ENCODE measurements at regions not wholly inside any gene's neighbourhood (a gene's known extent, or its start where the extent isn't known, plus 50 kb on each side); places are given as distances from the start of the nearest gene placed in this dataset.

GRCh38 chr4:126957987-126958386 is 674.8 kb upstream of the INTU start:
- no peaks in the 10 kb centered on the region for H3K27me3 ChIP-seq (ENCODE audit: insufficient read depth, low read length)

DNA sequence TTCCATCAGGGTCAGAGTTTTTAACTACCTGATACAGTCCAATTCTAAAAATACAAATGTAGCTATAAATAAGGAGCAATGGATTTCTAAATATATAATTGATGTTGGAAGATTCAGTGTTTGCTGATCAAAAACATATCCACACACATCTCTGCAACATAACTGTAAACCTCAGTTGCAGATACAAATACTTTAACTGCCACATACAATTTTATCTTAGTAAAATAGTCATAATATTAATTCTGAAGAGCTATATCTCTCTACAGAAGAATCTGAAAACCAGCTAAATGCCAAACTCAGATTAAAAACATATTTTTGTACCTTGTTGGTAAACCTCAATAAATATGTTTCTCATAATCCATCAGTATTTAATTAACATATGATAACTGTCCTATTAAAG is 674.3 kb upstream of the INTU start:
- Histone ChIP-seq H2AFZ (ENCODE audit: low read depth, low read length) (peak overlapping the region; percentile 32), H3K9me3 (ENCODE audit: low read length) (peaks cover 2% of the 10 kb centered on the region), H3K27me3 (ENCODE audit: insufficient read depth, low read length) (no peaks in the 10 kb centered on the region)

More at GRCh38 chr4:126957987-126958386, 674.8 kb upstream of the INTU start:
- H3K36me3 ChIP-seq (ENCODE audit: insufficient read depth, low read length), result no peaks in the 10 kb centered on the region
- peak overlapping the region; percentile 32 for H2AFZ ChIP-seq (ENCODE audit: low read depth, low read length)
- H3K9me3 ChIP-seq (ENCODE audit: low read length), result peaks cover 2% of the 10 kb centered on the region
- no peak overlapping the region for H3K4me3 ChIP-seq (ENCODE audit: low read length)
- H3K4me1 ChIP-seq (ENCODE audit: insufficient read depth, low read length), result peaks cover 9% of the 10 kb centered on the region

GRCh38 chr4:126959056-126959745 is 673.6 kb upstream of the INTU start:
- H3K4me1 ChIP-seq (ENCODE audit: insufficient read depth, low read length), result peaks cover 9% of the 10 kb centered on the region
- no peaks in the 10 kb centered on the region for H3K27me3 ChIP-seq (ENCODE audit: insufficient read depth, low read length)
- H3K9me3 ChIP-seq (ENCODE audit: low read length), result peaks cover 2% of the 10 kb centered on the region
- H2AFZ ChIP-seq (ENCODE audit: low read depth, low read length), result peak overlapping the region; percentile 32
- no peak overlapping the region for H3K4me3 ChIP-seq (ENCODE audit: low read length)
- H3K36me3 ChIP-seq (ENCODE audit: insufficient read depth, low read length), result no peaks in the 10 kb centered on the region

More for the DNA sequence above, 674.3 kb upstream of the INTU start:
- H3K4me3 ChIP-seq (ENCODE audit: low read length), result no peak overlapping the region
- no peaks in the 10 kb centered on the region for H3K36me3 ChIP-seq (ENCODE audit: insufficient read depth, low read length)
- peaks cover 9% of the 10 kb centered on the region for H3K4me1 ChIP-seq (ENCODE audit: insufficient read depth, low read length)

DNA sequence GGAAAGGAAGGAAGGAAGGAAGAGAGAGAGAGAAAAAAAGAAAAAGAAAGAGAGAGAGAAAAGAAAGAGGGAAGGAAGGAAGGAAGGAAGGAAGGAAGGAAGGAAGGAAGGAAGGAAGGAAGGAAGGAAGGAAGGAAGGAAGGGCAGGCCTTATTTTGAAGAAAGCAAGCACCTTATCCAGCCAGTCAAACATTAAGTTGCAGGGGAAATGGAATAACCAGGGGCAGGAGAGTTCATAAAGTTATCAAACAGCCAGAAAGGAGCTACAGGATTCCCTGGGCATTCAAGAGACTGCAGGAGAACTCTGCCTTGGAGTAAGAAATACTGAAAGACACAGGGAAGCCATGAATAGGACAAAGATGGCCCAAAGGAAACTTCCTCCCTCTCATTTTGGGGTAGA is 672.0 kb upstream of the INTU start:
- H3K4me1 ChIP-seq (ENCODE audit: insufficient read depth, low read length), result peaks cover 13% of the 10 kb centered on the region
- no peaks in the 10 kb centered on the region for H3K9me3 ChIP-seq (ENCODE audit: low read length)
- H3K27me3 ChIP-seq (ENCODE audit: insufficient read depth, low read length), result no peaks in the 10 kb centered on the region
- no peak overlapping the region for H2AFZ ChIP-seq (ENCODE audit: low read depth, low read length)
- no peak overlapping the region for H3K4me3 ChIP-seq (ENCODE audit: low read length)
- H3K36me3 ChIP-seq (ENCODE audit: insufficient read depth, low read length), result no peaks in the 10 kb centered on the region

- Histone ChIP-seq H3K27me3 (ENCODE audit: insufficient read depth, low read length) (no peaks in the 10 kb centered on the region), H2AFZ (ENCODE audit: low read depth, low read length) (no peak overlapping the region), H3K9me3 (ENCODE audit: low read length) (no peaks in the 10 kb centered on the region), H3K4me1 (ENCODE audit: insufficient read depth, low read length) (peaks cover 13% of the 10 kb centered on the region), H3K36me3 (ENCODE audit: insufficient read depth, low read length) (no peaks in the 10 kb centered on the region), H3K4me3 (ENCODE audit: low read length) (no peak overlapping the region)
Measured at GRCh38 chr4:126961661-126962060, 671.1 kb upstream of the INTU start.

DNA sequence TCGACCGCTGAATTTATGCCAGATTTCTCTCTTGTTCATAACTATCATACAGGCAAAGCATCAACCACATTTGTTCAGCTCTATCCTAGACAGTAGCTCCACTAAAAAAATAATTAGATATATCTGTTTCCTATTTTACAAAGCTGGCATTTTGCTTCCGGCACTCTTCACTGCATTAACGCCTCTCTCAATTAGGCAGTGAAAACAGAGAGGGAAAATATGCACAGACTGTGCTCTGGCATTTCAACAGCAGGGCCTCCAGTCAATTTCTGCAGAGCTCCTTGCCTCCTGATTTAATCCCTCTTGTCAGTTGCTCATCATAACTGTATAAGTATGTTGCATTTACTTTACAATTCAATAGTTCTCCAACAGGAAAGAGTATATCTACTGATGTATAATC is 666.9 kb upstream of the INTU start:
- no peak overlapping the region for H3K4me3 ChIP-seq (ENCODE audit: low read length)
- no peaks in the 10 kb centered on the region for H3K9me3 ChIP-seq (ENCODE audit: low read length)
- H3K4me1 ChIP-seq (ENCODE audit: insufficient read depth, low read length), result peaks cover 4% of the 10 kb centered on the region
- no peaks in the 10 kb centered on the region for H3K27me3 ChIP-seq (ENCODE audit: insufficient read depth, low read length)
- no peaks in the 10 kb centered on the region for H3K36me3 ChIP-seq (ENCODE audit: insufficient read depth, low read length)
- H2AFZ ChIP-seq (ENCODE audit: low read depth, low read length), result no peak overlapping the region

- no peaks in the 10 kb centered on the region for H3K36me3 ChIP-seq (ENCODE audit: insufficient read depth, low read length)
- peaks cover 4% of the 10 kb centered on the region for H3K4me1 ChIP-seq (ENCODE audit: insufficient read depth, low read length)
- no peak overlapping the region for H3K4me3 ChIP-seq (ENCODE audit: low read length)
- no peaks in the 10 kb centered on the region for H3K27me3 ChIP-seq (ENCODE audit: insufficient read depth, low read length)
- H2AFZ ChIP-seq (ENCODE audit: low read depth, low read length), result no peak overlapping the region
- no peaks in the 10 kb centered on the region for H3K9me3 ChIP-seq (ENCODE audit: low read length)
Measured at GRCh38 chr4:126969360-126970235, 663.2 kb upstream of the INTU start.

- H3K4me3 ChIP-seq (ENCODE audit: low read length), result no peak overlapping the region
- H3K9me3 ChIP-seq (ENCODE audit: low read length), result no peaks in the 10 kb centered on the region
- H3K27me3 ChIP-seq (ENCODE audit: insufficient read depth, low read length), result no peaks in the 10 kb centered on the region
- no peaks in the 10 kb centered on the region for H3K36me3 ChIP-seq (ENCODE audit: insufficient read depth, low read length)
- peaks cover 3% of the 10 kb centered on the region for H3K4me1 ChIP-seq (ENCODE audit: insufficient read depth, low read length)
- H2AFZ ChIP-seq (ENCODE audit: low read depth, low read length), result no peak overlapping the region
Measured at GRCh38 chr4:126973201-126973600, 659.6 kb upstream of the INTU start.

- H3K4me3 ChIP-seq (ENCODE audit: low read length), result no peak overlapping the region
Measured at GRCh38 chr4:126976850-126977632, 655.7 kb upstream of the INTU start.

GRCh38 chr4:126986005-126986404 is 646.8 kb upstream of the INTU start:
- no peaks in the 10 kb centered on the region for H3K27me3 ChIP-seq (ENCODE audit: insufficient read depth, low read length)
- no peak overlapping the region for H3K4me3 ChIP-seq (ENCODE audit: low read length)
- no peak overlapping the region for H2AFZ ChIP-seq (ENCODE audit: low read depth, low read length)
- no peaks in the 10 kb centered on the region for H3K4me1 ChIP-seq (ENCODE audit: insufficient read depth, low read length)
- H3K9me3 ChIP-seq (ENCODE audit: low read length), result no peaks in the 10 kb centered on the region
- no peaks in the 10 kb centered on the region for H3K36me3 ChIP-seq (ENCODE audit: insufficient read depth, low read length)

More at GRCh38 chr4:126976850-126977632, 655.7 kb upstream of the INTU start:
- Histone ChIP-seq H3K9me3 (ENCODE audit: low read length) (no peaks in the 10 kb centered on the region), H3K36me3 (ENCODE audit: insufficient read depth, low read length) (no peaks in the 10 kb centered on the region), H3K4me1 (ENCODE audit: insufficient read depth, low read length) (peaks cover 3% of the 10 kb centered on the region), H2AFZ (ENCODE audit: low read depth, low read length) (peak overlapping the region; percentile 11), H3K27me3 (ENCODE audit: insufficient read depth, low read length) (no peaks in the 10 kb centered on the region)

- Histone ChIP-seq H3K27me3 (ENCODE audit: insufficient read depth, low read length) (no peaks in the 10 kb centered on the region), H3K4me1 (ENCODE audit: insufficient read depth, low read length) (no peaks in the 10 kb centered on the region), H2AFZ (ENCODE audit: low read depth, low read length) (no peak overlapping the region), H3K36me3 (ENCODE audit: insufficient read depth, low read length) (no peaks in the 10 kb centered on the region), H3K4me3 (ENCODE audit: low read length) (no peak overlapping the region), H3K9me3 (ENCODE audit: low read length) (no peaks in the 10 kb centered on the region)
Measured at GRCh38 chr4:126986828-126987227, 645.9 kb upstream of the INTU start.

DNA sequence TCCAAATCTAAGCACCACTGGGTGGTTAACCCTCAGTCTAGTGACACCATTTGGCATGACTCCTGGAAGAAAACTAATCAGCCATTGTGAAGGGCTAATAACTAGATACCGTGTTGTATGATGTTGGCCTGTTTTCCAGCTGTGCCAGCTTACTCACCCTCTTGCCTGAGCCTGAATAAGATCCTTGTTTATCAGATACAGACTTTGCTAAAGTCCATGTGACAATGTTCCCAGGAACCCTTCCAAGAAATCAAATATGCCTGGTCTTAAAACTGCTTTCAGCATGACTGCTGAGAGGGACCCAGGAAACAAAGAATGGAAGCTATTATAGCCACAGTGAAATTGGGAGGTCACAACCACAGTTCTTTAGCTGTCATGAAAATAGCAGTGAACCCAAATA is 640.8 kb upstream of the INTU start:
- Histone ChIP-seq H3K27me3 (ENCODE audit: insufficient read depth, low read length) (no peaks in the 10 kb centered on the region), H2AFZ (ENCODE audit: low read depth, low read length) (no peak overlapping the region), H3K4me1 (ENCODE audit: insufficient read depth, low read length) (peaks cover 5% of the 10 kb centered on the region), H3K4me3 (ENCODE audit: low read length) (no peak overlapping the region), H3K9me3 (ENCODE audit: low read length) (no peaks in the 10 kb centered on the region), H3K36me3 (ENCODE audit: insufficient read depth, low read length) (no peaks in the 10 kb centered on the region)

- Histone ChIP-seq H3K4me1 (ENCODE audit: insufficient read depth, low read length) (peaks cover 5% of the 10 kb centered on the region), H3K4me3 (ENCODE audit: low read length) (no peak overlapping the region), H2AFZ (ENCODE audit: low read depth, low read length) (no peak overlapping the region), H3K36me3 (ENCODE audit: insufficient read depth, low read length) (no peaks in the 10 kb centered on the region), H3K9me3 (ENCODE audit: low read length) (no peaks in the 10 kb centered on the region), H3K27me3 (ENCODE audit: insufficient read depth, low read length) (no peaks in the 10 kb centered on the region)
Measured at GRCh38 chr4:126992910-126993309, 639.8 kb upstream of the INTU start.

Measured in neuron (in vitro differentiated cells).